ENCODE measurements at regions not wholly inside any gene's neighbourhood (a gene's known extent, or its start where the extent isn't known, plus 50 kb on each side); places are given as distances from the start of the nearest gene placed in this dataset.
"Not testable (repeated sequence)": the region's sequence is repeated elsewhere in the genome, so short reads cannot be mapped to it uniquely, and the experiment has no call there.

GRCh38 chr15:47077846-47078245, 639.5 kb upstream of the SEMA6D start:
- not testable (repeated sequence) for H3K4me1 ChIP-seq (ENCODE audit: control insufficient read depth in 2 of 2, insufficient read depth in 2 of 2, low read length in 2 of 2); H3K9ac ChIP-seq (ENCODE audit: low read depth in 1 of 2, low read length in 2 of 2); H3K9me3 ChIP-seq (ENCODE audit: control insufficient read depth in 2 of 2, low read length in 2 of 2); H3K27ac ChIP-seq (ENCODE audit: low read depth in 2 of 2, low read length in 2 of 2); H3K36me3 ChIP-seq (ENCODE audit: control insufficient read depth in 2 of 2, insufficient read depth in 2 of 2, low read length in 2 of 2); H3K27me3 ChIP-seq (ENCODE audit: control insufficient read depth in 2 of 2, insufficient read depth in 2 of 2, low read length in 2 of 2); H3K4me3 ChIP-seq (ENCODE audit: low read length in 2 of 2)

- Histone ChIP-seq H3K9ac (ENCODE audit: low read depth in 1 of 2, low read length in 2 of 2) (no peak overlapping the region), H3K36me3 (ENCODE audit: control insufficient read depth in 2 of 2, insufficient read depth in 2 of 2, low read length in 2 of 2) (no peaks in the 10 kb centered on the region), H3K4me3 (ENCODE audit: low read length in 2 of 2) (no peak overlapping the region), H3K9me3 (ENCODE audit: control insufficient read depth in 2 of 2, low read length in 2 of 2) (no peaks in the 10 kb centered on the region), H3K27me3 (ENCODE audit: control insufficient read depth in 2 of 2, insufficient read depth in 2 of 2, low read length in 2 of 2) (no peaks in the 10 kb centered on the region), H3K4me1 (ENCODE audit: control insufficient read depth in 2 of 2, insufficient read depth in 2 of 2, low read length in 2 of 2) (no peaks in the 10 kb centered on the region), H3K27ac (ENCODE audit: low read depth in 2 of 2, low read length in 2 of 2) (no peak overlapping the region)
Measured at GRCh38 chr15:47095833-47096232, 621.5 kb upstream of the SEMA6D start.

GRCh38 chr15:47098526-47098925, 618.8 kb upstream of the SEMA6D start:
- not testable (repeated sequence) for H3K36me3 ChIP-seq (ENCODE audit: control insufficient read depth in 2 of 2, insufficient read depth in 2 of 2, low read length in 2 of 2); H3K4me3 ChIP-seq (ENCODE audit: low read length in 2 of 2); H3K9me3 ChIP-seq (ENCODE audit: control insufficient read depth in 2 of 2, low read length in 2 of 2); H3K9ac ChIP-seq (ENCODE audit: low read depth in 1 of 2, low read length in 2 of 2); H3K27ac ChIP-seq (ENCODE audit: low read depth in 2 of 2, low read length in 2 of 2); H3K4me1 ChIP-seq (ENCODE audit: control insufficient read depth in 2 of 2, insufficient read depth in 2 of 2, low read length in 2 of 2); H3K27me3 ChIP-seq (ENCODE audit: control insufficient read depth in 2 of 2, insufficient read depth in 2 of 2, low read length in 2 of 2)

- not testable (repeated sequence) for H3K27me3 ChIP-seq (ENCODE audit: control insufficient read depth in 2 of 2, insufficient read depth in 2 of 2, low read length in 2 of 2); H3K9ac ChIP-seq (ENCODE audit: low read depth in 1 of 2, low read length in 2 of 2); H3K4me3 ChIP-seq (ENCODE audit: low read length in 2 of 2); H3K9me3 ChIP-seq (ENCODE audit: control insufficient read depth in 2 of 2, low read length in 2 of 2); H3K27ac ChIP-seq (ENCODE audit: low read depth in 2 of 2, low read length in 2 of 2); H3K4me1 ChIP-seq (ENCODE audit: control insufficient read depth in 2 of 2, insufficient read depth in 2 of 2, low read length in 2 of 2); H3K36me3 ChIP-seq (ENCODE audit: control insufficient read depth in 2 of 2, insufficient read depth in 2 of 2, low read length in 2 of 2)
Measured at GRCh38 chr15:47099801-47100200, 617.5 kb upstream of the SEMA6D start.

- H3K27me3 ChIP-seq (ENCODE audit: control insufficient read depth in 2 of 2, insufficient read depth in 2 of 2, low read length in 2 of 2); H3K27ac ChIP-seq (ENCODE audit: low read depth in 2 of 2, low read length in 2 of 2); H3K4me3 ChIP-seq (ENCODE audit: low read length in 2 of 2); H3K4me1 ChIP-seq (ENCODE audit: control insufficient read depth in 2 of 2, insufficient read depth in 2 of 2, low read length in 2 of 2); H3K9ac ChIP-seq (ENCODE audit: low read depth in 1 of 2, low read length in 2 of 2); H3K9me3 ChIP-seq (ENCODE audit: control insufficient read depth in 2 of 2, low read length in 2 of 2); H3K36me3 ChIP-seq (ENCODE audit: control insufficient read depth in 2 of 2, insufficient read depth in 2 of 2, low read length in 2 of 2): not testable (repeated sequence)
Measured at GRCh38 chr15:47108800-47109199, 608.5 kb upstream of the SEMA6D start.

- Histone ChIP-seq H3K4me3 (ENCODE audit: low read length in 2 of 2) (no peak overlapping the region), H3K27me3 (ENCODE audit: control insufficient read depth in 2 of 2, insufficient read depth in 2 of 2, low read length in 2 of 2) (no peaks in the 10 kb centered on the region), H3K27ac (ENCODE audit: low read depth in 2 of 2, low read length in 2 of 2) (no peak overlapping the region), H3K4me1 (ENCODE audit: control insufficient read depth in 2 of 2, insufficient read depth in 2 of 2, low read length in 2 of 2) (no peaks in the 10 kb centered on the region), H3K9ac (ENCODE audit: low read depth in 1 of 2, low read length in 2 of 2) (no peak overlapping the region), H3K9me3 (ENCODE audit: control insufficient read depth in 2 of 2, low read length in 2 of 2) (no peaks in the 10 kb centered on the region), H3K36me3 (ENCODE audit: control insufficient read depth in 2 of 2, insufficient read depth in 2 of 2, low read length in 2 of 2) (no peaks in the 10 kb centered on the region)
Measured at GRCh38 chr15:47116698-47117097, 600.6 kb upstream of the SEMA6D start.

- Histone ChIP-seq H3K27ac (ENCODE audit: low read depth in 2 of 2, low read length in 2 of 2) (no peak overlapping the region), H3K9me3 (ENCODE audit: control insufficient read depth in 2 of 2, low read length in 2 of 2) (no peaks in the 10 kb centered on the region), H3K9ac (ENCODE audit: low read depth in 1 of 2, low read length in 2 of 2) (no peak overlapping the region), H3K36me3 (ENCODE audit: control insufficient read depth in 2 of 2, insufficient read depth in 2 of 2, low read length in 2 of 2) (no peaks in the 10 kb centered on the region), H3K27me3 (ENCODE audit: control insufficient read depth in 2 of 2, insufficient read depth in 2 of 2, low read length in 2 of 2) (no peaks in the 10 kb centered on the region), H3K4me3 (ENCODE audit: low read length in 2 of 2) (no peak overlapping the region), H3K4me1 (ENCODE audit: control insufficient read depth in 2 of 2, insufficient read depth in 2 of 2, low read length in 2 of 2) (no peaks in the 10 kb centered on the region)
Measured at GRCh38 chr15:47119349-47119748, 598.0 kb upstream of the SEMA6D start.

GRCh38 chr15:47124430-47125102, 592.7 kb upstream of the SEMA6D start:
- H3K27ac ChIP-seq (ENCODE audit: low read depth in 2 of 2, low read length in 2 of 2), result no peak overlapping the region

GRCh38 chr15:47129033-47129432, 588.3 kb upstream of the SEMA6D start:
- Histone ChIP-seq H3K4me1 (ENCODE audit: control insufficient read depth in 2 of 2, insufficient read depth in 2 of 2, low read length in 2 of 2) (no peaks in the 10 kb centered on the region), H3K9ac (ENCODE audit: low read depth in 1 of 2, low read length in 2 of 2) (no peak overlapping the region), H3K9me3 (ENCODE audit: control insufficient read depth in 2 of 2, low read length in 2 of 2) (peaks cover 0 to 2% of the 10 kb centered on the region in 2 donors), H3K27me3 (ENCODE audit: control insufficient read depth in 2 of 2, insufficient read depth in 2 of 2, low read length in 2 of 2) (no peaks in the 10 kb centered on the region), H3K36me3 (ENCODE audit: control insufficient read depth in 2 of 2, insufficient read depth in 2 of 2, low read length in 2 of 2) (no peaks in the 10 kb centered on the region), H3K4me3 (ENCODE audit: low read length in 2 of 2) (no peak overlapping the region), H3K27ac (ENCODE audit: low read depth in 2 of 2, low read length in 2 of 2) (no peak overlapping the region)

More at GRCh38 chr15:47124430-47125102, 592.7 kb upstream of the SEMA6D start:
- Histone ChIP-seq H3K27me3 (ENCODE audit: control insufficient read depth in 2 of 2, insufficient read depth in 2 of 2, low read length in 2 of 2) (no peaks in the 10 kb centered on the region), H3K36me3 (ENCODE audit: control insufficient read depth in 2 of 2, insufficient read depth in 2 of 2, low read length in 2 of 2) (no peaks in the 10 kb centered on the region), H3K4me1 (ENCODE audit: control insufficient read depth in 2 of 2, insufficient read depth in 2 of 2, low read length in 2 of 2) (no peaks in the 10 kb centered on the region), H3K9ac (ENCODE audit: low read depth in 1 of 2, low read length in 2 of 2) (no peak overlapping the region), H3K9me3 (ENCODE audit: control insufficient read depth in 2 of 2, low read length in 2 of 2) (peaks cover 0 to under 1% of the 10 kb centered on the region in 2 donors), H3K4me3 (ENCODE audit: low read length in 2 of 2) (no peak overlapping the region)

GRCh38 chr15:47131450-47131849, 585.9 kb upstream of the SEMA6D start:
- not testable (repeated sequence) for H3K27ac ChIP-seq (ENCODE audit: low read depth in 2 of 2, low read length in 2 of 2); H3K9ac ChIP-seq (ENCODE audit: low read depth in 1 of 2, low read length in 2 of 2); H3K4me3 ChIP-seq (ENCODE audit: low read length in 2 of 2); H3K9me3 ChIP-seq (ENCODE audit: control insufficient read depth in 2 of 2, low read length in 2 of 2); H3K36me3 ChIP-seq (ENCODE audit: control insufficient read depth in 2 of 2, insufficient read depth in 2 of 2, low read length in 2 of 2); H3K4me1 ChIP-seq (ENCODE audit: control insufficient read depth in 2 of 2, insufficient read depth in 2 of 2, low read length in 2 of 2); H3K27me3 ChIP-seq (ENCODE audit: control insufficient read depth in 2 of 2, insufficient read depth in 2 of 2, low read length in 2 of 2)

- H3K4me1 ChIP-seq (ENCODE audit: control insufficient read depth in 2 of 2, insufficient read depth in 2 of 2, low read length in 2 of 2), result no peaks in the 10 kb centered on the region
- no peak overlapping the region for H3K4me3 ChIP-seq (ENCODE audit: low read length in 2 of 2)
- H3K27me3 ChIP-seq (ENCODE audit: control insufficient read depth in 2 of 2, insufficient read depth in 2 of 2, low read length in 2 of 2), result no peaks in the 10 kb centered on the region
- H3K9me3 ChIP-seq (ENCODE audit: control insufficient read depth in 2 of 2, low read length in 2 of 2), result no peaks in the 10 kb centered on the region
- H3K36me3 ChIP-seq (ENCODE audit: control insufficient read depth in 2 of 2, insufficient read depth in 2 of 2, low read length in 2 of 2), result no peaks in the 10 kb centered on the region
- H3K27ac ChIP-seq (ENCODE audit: low read depth in 2 of 2, low read length in 2 of 2), result no peak overlapping the region
- no peak overlapping the region for H3K9ac ChIP-seq (ENCODE audit: low read depth in 1 of 2, low read length in 2 of 2)
Measured at GRCh38 chr15:47135267-47135666, 582.0 kb upstream of the SEMA6D start.
